Duodenal mucosa (tissue), 2 donors: ENCODE measurements at regions not wholly inside any gene's neighbourhood (a gene's known extent, or its start where the extent isn't known, plus 50 kb on each side); places are given as distances from the start of the nearest gene placed in this dataset.

ENCODE experiments used
- H3K27ac ChIP-seq: one replicate; pipeline ENCODE4 v1.7.0; 2013; ENCODE audit warnings: low read depth, low read length
- H3K27me3 ChIP-seq, 2 donors: one replicate each; pipeline ENCODE4 v1.7.0; 2013; ENCODE audit warnings: low read length in 2 of 2, control low read depth in 1 of 2; ENCODE audit not compliant: insufficient read depth in 2 of 2, control insufficient read depth in 1 of 2
- H3K36me3 ChIP-seq, 2 donors: one replicate each; pipeline ENCODE4 v1.7.0; 2013; ENCODE audit warnings: low read length in 2 of 2, control low read depth in 1 of 2; ENCODE audit not compliant: insufficient read depth in 2 of 2, control insufficient read depth in 1 of 2
- H3K4me1 ChIP-seq, 2 donors: one replicate each; pipeline ENCODE4 v1.7.0; 2013; ENCODE audit warnings: low read length in 2 of 2, control low read depth in 1 of 2; ENCODE audit not compliant: insufficient read depth in 2 of 2, control insufficient read depth in 1 of 2
- H3K4me3 ChIP-seq, 2 donors: one replicate each; pipeline ENCODE4 v1.7.0; 2013; ENCODE audit warnings: low read length in 2 of 2, low read depth in 1 of 2
- H3K9ac ChIP-seq, 2 donors: one replicate each; pipeline ENCODE4 v1.7.0; 2013; ENCODE audit warnings: low read length in 2 of 2, low read depth in 1 of 2
- H3K9me3 ChIP-seq, 2 donors: one replicate each; pipeline ENCODE4 v1.7.0; 2013; ENCODE audit warnings: low read length in 2 of 2, control low read depth in 1 of 2; ENCODE audit not compliant: control insufficient read depth in 1 of 2

GRCh38 chr1:167145965-167146364 lies 52.1 kb downstream of the STYXL2 start:
- H3K27me3 ChIP-seq, result peaks cover 4 to 8% of the 10 kb centered on the region in 2 donors
- no peaks in the 10 kb centered on the region for H3K36me3 ChIP-seq
- no peaks in the 10 kb centered on the region for H3K4me1 ChIP-seq
- no peak overlapping the region for H3K9ac ChIP-seq
- H3K4me3 ChIP-seq, result no peak overlapping the region
- H3K9me3 ChIP-seq, result no peaks in the 10 kb centered on the region
- no peak overlapping the region for H3K27ac ChIP-seq

GRCh38 chr1:167146903-167147539 lies 53.1 kb downstream of the STYXL2 start:
- Histone ChIP-seq H3K27ac (no peak overlapping the region), H3K36me3 (no peaks in the 10 kb centered on the region), H3K9me3 (no peaks in the 10 kb centered on the region), H3K4me3 (no peak overlapping the region), H3K27me3 (peaks cover 4 to 8% of the 10 kb centered on the region in 2 donors), H3K9ac (no peak overlapping the region), H3K4me1 (no peaks in the 10 kb centered on the region)

- H3K36me3 ChIP-seq, result no peaks in the 10 kb centered on the region
- no peaks in the 10 kb centered on the region for H3K9me3 ChIP-seq
- no peaks in the 10 kb centered on the region for H3K4me1 ChIP-seq
- no peak overlapping the region for H3K9ac ChIP-seq
- no peak overlapping the region for H3K27ac ChIP-seq
- H3K27me3 ChIP-seq, result peaks cover 4 to 8% of the 10 kb centered on the region in 2 donors
- no peak overlapping the region for H3K4me3 ChIP-seq
Observed at GRCh38 chr1:167148421-167148820, 54.5 kb downstream of the STYXL2 start.

GRCh38 chr1:167149793-167150491 lies 56.1 kb downstream of the STYXL2 start:
- Histone ChIP-seq H3K27me3 (peaks cover 4 to 8% of the 10 kb centered on the region in 2 donors), H3K4me1 (no peaks in the 10 kb centered on the region), H3K27ac (no peak overlapping the region), H3K9ac (no peak overlapping the region), H3K36me3 (no peaks in the 10 kb centered on the region), H3K4me3 (no peak overlapping the region), H3K9me3 (no peaks in the 10 kb centered on the region)

GRCh38 chr1:167150492-167150833 lies 56.6 kb downstream of the STYXL2 start:
- Histone ChIP-seq H3K4me3 (no peak overlapping the region), H3K27ac (no peak overlapping the region), H3K4me1 (no peaks in the 10 kb centered on the region), H3K27me3 (peaks cover 4 to 8% of the 10 kb centered on the region in 2 donors), H3K9me3 (no peaks in the 10 kb centered on the region), H3K36me3 (no peaks in the 10 kb centered on the region), H3K9ac (no peak overlapping the region)

- Histone ChIP-seq H3K4me3 (no peak overlapping the region), H3K4me1 (no peaks in the 10 kb centered on the region), H3K27me3 (peaks cover 4 to 8% of the 10 kb centered on the region in 2 donors), H3K36me3 (no peaks in the 10 kb centered on the region), H3K9ac (no peak overlapping the region), H3K9me3 (no peaks in the 10 kb centered on the region), H3K27ac (no peak overlapping the region)
Observed at GRCh38 chr1:167152192-167152876, 58.5 kb downstream of the STYXL2 start.

GRCh38 chr1:167156466-167156865 lies 62.6 kb downstream of the STYXL2 start:
- no peak overlapping the region for H3K27ac ChIP-seq
- no peak overlapping the region for H3K9ac ChIP-seq
- no peaks in the 10 kb centered on the region for H3K9me3 ChIP-seq
- H3K36me3 ChIP-seq, result no peaks in the 10 kb centered on the region
- peaks cover 0 to 4% of the 10 kb centered on the region in 2 donors for H3K4me1 ChIP-seq
- H3K4me3 ChIP-seq, result no peak overlapping the region
- no peaks in the 10 kb centered on the region for H3K27me3 ChIP-seq

GRCh38 chr1:167157114-167157513 lies 63.2 kb downstream of the STYXL2 start:
- H3K36me3 ChIP-seq, result no peaks in the 10 kb centered on the region
- no peak overlapping the region for H3K9ac ChIP-seq
- H3K9me3 ChIP-seq, result no peaks in the 10 kb centered on the region
- H3K4me1 ChIP-seq, result peaks cover 0 to 6% of the 10 kb centered on the region in 2 donors
- H3K27ac ChIP-seq, result no peak overlapping the region
- no peak overlapping the region for H3K4me3 ChIP-seq
- no peaks in the 10 kb centered on the region for H3K27me3 ChIP-seq

GRCh38 chr1:167158111-167158812 lies 62.4 kb upstream of the POU2F1 start:
- H3K4me1 ChIP-seq, result peaks cover 8 to 18% of the 10 kb centered on the region in 2 donors

GRCh38 chr1:167158813-167159275 lies 61.8 kb upstream of the POU2F1 start:
- no peaks in the 10 kb centered on the region for H3K36me3 ChIP-seq
- H3K4me3 ChIP-seq, result no peak overlapping the region
- H3K9ac ChIP-seq, result no peak overlapping the region
- H3K4me1 ChIP-seq, result peaks cover 11 to 21% of the 10 kb centered on the region in 2 donors
- H3K27me3 ChIP-seq, result no peaks in the 10 kb centered on the region
- no peak overlapping the region for H3K27ac ChIP-seq
- H3K9me3 ChIP-seq, result no peaks in the 10 kb centered on the region

More at GRCh38 chr1:167158111-167158812, 62.4 kb upstream of the POU2F1 start:
- H3K9ac ChIP-seq, result no peak overlapping the region
- H3K27me3 ChIP-seq, result no peaks in the 10 kb centered on the region
- no peaks in the 10 kb centered on the region for H3K9me3 ChIP-seq
- no peak overlapping the region for H3K4me3 ChIP-seq
- H3K36me3 ChIP-seq, result no peaks in the 10 kb centered on the region
- no peak overlapping the region for H3K27ac ChIP-seq
